ENCODE measurements at regions not wholly inside any gene's neighbourhood (a gene's known extent, or its start where the extent isn't known, plus 50 kb on each side); places are given as distances from the start of the nearest gene placed in this dataset.

DNA sequence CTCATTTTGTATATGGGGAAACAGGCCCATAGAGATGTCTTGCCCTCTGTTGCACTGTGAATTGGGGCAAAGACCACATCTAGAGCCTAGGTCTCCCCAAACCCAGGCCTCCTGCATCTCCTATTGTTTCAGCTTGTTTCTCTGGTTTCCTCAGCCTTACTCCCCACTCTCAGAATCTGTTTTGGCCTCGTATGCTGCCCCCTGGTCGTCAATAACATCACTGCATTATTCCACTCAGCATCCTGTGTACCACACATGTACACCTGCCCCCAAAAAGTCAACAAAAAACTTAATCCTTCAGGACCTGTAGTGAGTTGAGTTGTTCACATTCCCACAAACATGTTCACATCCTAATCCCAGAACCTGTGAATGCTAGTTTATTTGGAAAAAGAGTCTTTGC lies 184.8 kb downstream of the BRINP2 start:
- no peak for TF ChIP-seq JUND (IDR thresholded peaks at IDR 0.05)
- TF ChIP-seq, protein P1, sequence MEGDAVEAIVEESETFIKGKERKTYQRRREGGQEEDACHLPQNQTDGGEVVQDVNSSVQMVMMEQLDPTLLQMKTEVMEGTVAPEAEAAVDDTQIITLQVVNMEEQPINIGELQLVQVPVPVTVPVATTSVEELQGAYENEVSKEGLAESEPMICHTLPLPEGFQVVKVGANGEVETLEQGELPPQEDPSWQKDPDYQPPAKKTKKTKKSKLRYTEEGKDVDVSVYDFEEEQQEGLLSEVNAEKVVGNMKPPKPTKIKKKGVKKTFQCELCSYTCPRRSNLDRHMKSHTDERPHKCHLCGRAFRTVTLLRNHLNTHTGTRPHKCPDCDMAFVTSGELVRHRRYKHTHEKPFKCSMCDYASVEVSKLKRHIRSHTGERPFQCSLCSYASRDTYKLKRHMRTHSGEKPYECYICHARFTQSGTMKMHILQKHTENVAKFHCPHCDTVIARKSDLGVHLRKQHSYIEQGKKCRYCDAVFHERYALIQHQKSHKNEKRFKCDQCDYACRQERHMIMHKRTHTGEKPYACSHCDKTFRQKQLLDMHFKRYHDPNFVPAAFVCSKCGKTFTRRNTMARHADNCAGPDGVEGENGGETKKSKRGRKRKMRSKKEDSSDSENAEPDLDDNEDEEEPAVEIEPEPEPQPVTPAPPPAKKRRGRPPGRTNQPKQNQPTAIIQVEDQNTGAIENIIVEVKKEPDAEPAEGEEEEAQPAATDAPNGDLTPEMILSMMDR (IDR thresholded peaks at IDR 0.05; ENCODE audit: low read depth, low read length, missing input control), result peak; percentile 27
- TF ChIP-seq GABPA (IDR thresholded peaks at IDR 0.05 in 1 of 2, conservative IDR thresholded peaks at IDR 0.05 in 1 of 2), result no peak
- TF ChIP-seq, protein P2, sequence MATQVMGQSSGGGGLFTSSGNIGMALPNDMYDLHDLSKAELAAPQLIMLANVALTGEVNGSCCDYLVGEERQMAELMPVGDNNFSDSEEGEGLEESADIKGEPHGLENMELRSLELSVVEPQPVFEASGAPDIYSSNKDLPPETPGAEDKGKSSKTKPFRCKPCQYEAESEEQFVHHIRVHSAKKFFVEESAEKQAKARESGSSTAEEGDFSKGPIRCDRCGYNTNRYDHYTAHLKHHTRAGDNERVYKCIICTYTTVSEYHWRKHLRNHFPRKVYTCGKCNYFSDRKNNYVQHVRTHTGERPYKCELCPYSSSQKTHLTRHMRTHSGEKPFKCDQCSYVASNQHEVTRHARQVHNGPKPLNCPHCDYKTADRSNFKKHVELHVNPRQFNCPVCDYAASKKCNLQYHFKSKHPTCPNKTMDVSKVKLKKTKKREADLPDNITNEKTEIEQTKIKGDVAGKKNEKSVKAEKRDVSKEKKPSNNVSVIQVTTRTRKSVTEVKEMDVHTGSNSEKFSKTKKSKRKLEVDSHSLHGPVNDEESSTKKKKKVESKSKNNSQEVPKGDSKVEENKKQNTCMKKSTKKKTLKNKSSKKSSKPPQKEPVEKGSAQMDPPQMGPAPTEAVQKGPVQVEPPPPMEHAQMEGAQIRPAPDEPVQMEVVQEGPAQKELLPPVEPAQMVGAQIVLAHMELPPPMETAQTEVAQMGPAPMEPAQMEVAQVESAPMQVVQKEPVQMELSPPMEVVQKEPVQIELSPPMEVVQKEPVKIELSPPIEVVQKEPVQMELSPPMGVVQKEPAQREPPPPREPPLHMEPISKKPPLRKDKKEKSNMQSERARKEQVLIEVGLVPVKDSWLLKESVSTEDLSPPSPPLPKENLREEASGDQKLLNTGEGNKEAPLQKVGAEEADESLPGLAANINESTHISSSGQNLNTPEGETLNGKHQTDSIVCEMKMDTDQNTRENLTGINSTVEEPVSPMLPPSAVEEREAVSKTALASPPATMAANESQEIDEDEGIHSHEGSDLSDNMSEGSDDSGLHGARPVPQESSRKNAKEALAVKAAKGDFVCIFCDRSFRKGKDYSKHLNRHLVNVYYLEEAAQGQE (IDR thresholded peaks at IDR 0.05), result no peak
- no peak for TF ChIP-seq FOXA1 (IDR thresholded peaks at IDR 0.05)
- no peak for TF ChIP-seq TAF1 (conservative IDR thresholded peaks at IDR 0.05)
- no peak for TF ChIP-seq MAX (IDR thresholded peaks at IDR 0.05)
- TF ChIP-seq RAD21 (IDR thresholded peaks at IDR 0.05), result peak; percentile 36 to 58
- TF ChIP-seq SP1 (IDR thresholded peaks at IDR 0.05), result no peak
- TF ChIP-seq YY1 (IDR thresholded peaks at IDR 0.05), result no peak
- no peak for TF ChIP-seq HNF4G (IDR thresholded peaks at IDR 0.05)
